ENCODE measurements at regions not wholly inside any gene's neighbourhood (a gene's known extent, or its start where the extent isn't known, plus 50 kb on each side); places are given as distances from the start of the nearest gene placed in this dataset.

- no peak overlapping the region for H2BK120ac ChIP-seq (ENCODE audit: low read depth, low read length, poor library complexity, severe bottlenecking)
- Mint-ChIP-seq H3K36me3 (ENCODE audit: insufficient read depth in 1 of 3, low read depth in 3 of 3) (peaks cover 0 to 2% (median 0%) of the 10 kb centered on the region in 3 experiments; a peak in 1 of 7 replicates), H3K27ac (no peak overlapping the region), H3K4me3 (no peak overlapping the region), H3K27me3 (ENCODE audit: low read depth) (peaks cover 36% of the 10 kb centered on the region), H3K9me3 (peaks cover 2 to 4% of the 10 kb centered on the region in 2 experiments; a peak in 3 of 5 replicates), H3K4me1 (peaks cover 10 to 11% of the 10 kb centered on the region in 2 experiments)
- no peaks in the 10 kb centered on the region for H3K79me1 ChIP-seq (ENCODE audit: insufficient read depth, low read depth, low read length, poor library complexity, severe bottlenecking)
- H2BK5ac ChIP-seq (ENCODE audit: insufficient read length, low read length): no peak overlapping the region
- no peak overlapping the region for H3K56ac ChIP-seq (ENCODE audit: insufficient read length, low read depth, low read length)
- no peak overlapping the region for H4K8ac ChIP-seq (replicated peaks; ENCODE audit: insufficient read length, low read depth, low read length)
- H3T11ph ChIP-seq (ENCODE audit: low read length): no peak overlapping the region
- DNase-seq: peak; percentile 40
- H3K4me1 ChIP-seq (ENCODE audit: insufficient read depth, low read length): no peaks in the 10 kb centered on the region
- no peaks in the 10 kb centered on the region for H3K9me3 ChIP-seq (ENCODE audit: control insufficient read depth, low read depth, low read length)
- no peaks in the 10 kb centered on the region for H3K79me2 ChIP-seq (ENCODE audit: insufficient read depth, low read length)
- no peak overlapping the region for H4K91ac ChIP-seq (ENCODE audit: insufficient read length, low read depth, low read length)
- no peak overlapping the region for H2AFZ ChIP-seq (ENCODE audit: low read length)
- no peak overlapping the region for H3K23ac ChIP-seq (ENCODE audit: insufficient read length, low read depth, low read length)
- no peak overlapping the region for H2BK15ac ChIP-seq (ENCODE audit: low read depth, low read length)
- no peak overlapping the region for H3K9ac ChIP-seq (ENCODE audit: extremely low read depth, insufficient read length, low read length)
- H4K5ac ChIP-seq (ENCODE audit: insufficient read length, low read depth, low read length): no peak overlapping the region
- H4K20me1 ChIP-seq (ENCODE audit: control insufficient read depth, insufficient read depth, insufficient read length): no peaks in the 10 kb centered on the region
- H3K18ac ChIP-seq (ENCODE audit: insufficient read length, low read depth, low read length): no peak overlapping the region
- no peaks in the 10 kb centered on the region for H3K27me3 ChIP-seq (ENCODE audit: insufficient read depth, low read length)
- peak; percentile 91 for TF ChIP-seq CTCF (conservative IDR thresholded peaks at IDR 0.05)
- H3K14ac ChIP-seq (ENCODE audit: insufficient read depth, low read length): no peak overlapping the region
- no peak overlapping the region for H2AK5ac ChIP-seq (ENCODE audit: insufficient read length, low read length)
- no peak overlapping the region for H3K4me2 ChIP-seq (ENCODE audit: insufficient read depth, insufficient read length, low read length)
- H3K27ac ChIP-seq (ENCODE audit: insufficient read length, low read depth, low read length): no peak overlapping the region
- no peak overlapping the region for H2BK12ac ChIP-seq (ENCODE audit: insufficient read length, low read depth, low read length)
- H3K4ac ChIP-seq (ENCODE audit: low read depth, low read length): no peak overlapping the region
- no CpG with 5 or more reads among the region's 7 CpGs for WGBS (ENCODE audit: extremely low coverage, insufficient read length, low lambda C conversion rate)
- H3K23me2 ChIP-seq (ENCODE audit: insufficient read length, low read depth, low read length, poor library complexity, severe bottlenecking): no peaks in the 10 kb centered on the region
- H2BK20ac ChIP-seq (ENCODE audit: low read depth, low read length, poor library complexity, severe bottlenecking): no peak overlapping the region
Measured at GRCh38 chr2:209334188-209335017, 89.4 kb upstream of the MAP2 start.

Data from H9 (cell line).